ENCODE measurements at regions not wholly inside any gene's neighbourhood (a gene's known extent, or its start where the extent isn't known, plus 50 kb on each side); places are given as distances from the start of the nearest gene placed in this dataset.
A peak's percentile ranks its signal among the peaks of the same experiment; 100 is the strongest.

GRCh38 chr16:25633549-25633948, 58.2 kb upstream of the HS3ST4 start:
- no peak overlapping the region for H3K4me3 ChIP-seq (ENCODE audit: extremely low read depth in 1 of 4, insufficient read depth in 2 of 4, low read depth in 3 of 4, low read length in 4 of 4)
- no peak overlapping the region for H4K5ac ChIP-seq (ENCODE audit: insufficient read length, low read depth, low read length)
- H3K4ac ChIP-seq (replicated peaks; ENCODE audit: insufficient read length, low read depth, low read length): no peak overlapping the region
- no peak overlapping the region; the same call in 1 of the 2 replicates for H2AFZ ChIP-seq (ENCODE audit: low read length)
- H3K79me1 ChIP-seq (ENCODE audit: low read depth, low read length): no peaks in the 10 kb centered on the region
- no peak overlapping the region for H2BK15ac ChIP-seq (ENCODE audit: low read length)
- no peak overlapping the region for H3K4me2 ChIP-seq (ENCODE audit: insufficient read depth in 1 of 2, low read depth in 2 of 2, low read length in 2 of 2)
- H2AK5ac ChIP-seq (ENCODE audit: low read depth, low read length): no peak overlapping the region
- H3K18ac ChIP-seq (ENCODE audit: extremely low read depth, low read length): no peak overlapping the region
- H3K56ac ChIP-seq (replicated peaks; ENCODE audit: insufficient read length, low read depth, low read length): no peak overlapping the region
- 0 out of 4 replicates have a peak, but pooled peaks cover 0 to 3% of the 10 kb centered on the region in 2 experiments for H3K9me3 ChIP-seq (ENCODE audit: insufficient read depth in 2 of 2, low read depth in 1 of 2, low read length in 1 of 2)
- H2BK12ac ChIP-seq (ENCODE audit: low read depth, low read length): no peak overlapping the region
- FAIRE-seq (no peak), DNase-seq (ENCODE audit: low read depth in 1 of 2, low spot score in 2 of 2) (peak in 1 of 2 experiments; percentile 9)
- no peak overlapping the region for H2BK5ac ChIP-seq (ENCODE audit: low read depth, low read length)
- no peak overlapping the region for H3K14ac ChIP-seq (ENCODE audit: insufficient read length)
- H2BK20ac ChIP-seq (ENCODE audit: low read length): no peak overlapping the region
- no peak overlapping the region for H3K9ac ChIP-seq (replicated peaks in 1 of 4; ENCODE audit: extremely low read depth in 1 of 4, low read depth in 3 of 4, low read length in 3 of 4)
- no peaks in the 10 kb centered on the region for H3K36me3 ChIP-seq (ENCODE audit: control insufficient read depth in 2 of 4, insufficient read depth in 4 of 4, low read length in 3 of 4)
- ChIA-PET CTCF (ENCODE audit: partially characterized antibody) (interaction anchor here (1.0 kb wide), 2 partner anchors 9 to 354 kb away, joined by 3 to 4 read pairs; no protein-coding TSS in a partner anchor), POLR2A (ENCODE audit: partially characterized antibody) (no interaction called here)
- H3K79me2 ChIP-seq (ENCODE audit: control insufficient read depth in 1 of 2, insufficient read depth in 2 of 2, low read length in 2 of 2): no peaks in the 10 kb centered on the region
- 97% methylated on average over 2 of the region's 2 CpGs; no CpG with 5 or more reads in 1 of the 2 experiments for WGBS, 2 experiments (ENCODE audit: extremely low coverage in 1 of 2, insufficient coverage in 1 of 2, insufficient read length in 1 of 2, insufficient replicate concordance in 2 of 2, low coverage in 1 of 2, low lambda C conversion rate in 2 of 2, missing lambda C conversion rate in 1 of 2)
- H3K23me2 ChIP-seq (ENCODE audit: low read depth, low read length): no peaks in the 10 kb centered on the region
- no peaks in the 10 kb centered on the region for H4K20me1 ChIP-seq (replicated peaks in 1 of 2; ENCODE audit: control insufficient read depth in 1 of 2, insufficient read depth in 2 of 2, low read length in 2 of 2)
- H2BK120ac ChIP-seq (replicated peaks; ENCODE audit: low read depth, low read length): no peak overlapping the region
- H3K4me1 ChIP-seq (replicated peaks in 1 of 4; ENCODE audit: control insufficient read depth in 3 of 4, insufficient read depth in 4 of 4, low read length in 3 of 4): no peaks in the 10 kb centered on the region
- H3K27me3 ChIP-seq (replicated peaks in 1 of 4; ENCODE audit: control insufficient read depth in 3 of 4, extremely low read depth in 1 of 4, insufficient read depth in 3 of 4, low read length in 3 of 4): no peaks in the 10 kb centered on the region
- no peak overlapping the region for H4K8ac ChIP-seq (ENCODE audit: extremely low read depth, insufficient read depth, low read length)
- no peak overlapping the region for H3K27ac ChIP-seq (ENCODE audit: low read depth, low read length)
- no peak overlapping the region for H3K23ac ChIP-seq (ENCODE audit: insufficient read length)
- no peak overlapping the region for H4K91ac ChIP-seq (replicated peaks; ENCODE audit: insufficient read length, low read length)
- TF ChIP-seq CEBPB (IDR thresholded peaks at IDR 0.05; ENCODE audit: low read depth, low read length): no peak
- TF ChIP-seq RAD21 (IDR thresholded peaks at IDR 0.05 in 1 of 2, conservative IDR thresholded peaks at IDR 0.05 in 1 of 2; ENCODE audit: low read depth in 2 of 2, low read length in 2 of 2): no peak
- no peak for TF ChIP-seq TEAD4 (IDR thresholded peaks at IDR 0.05; ENCODE audit: low read depth, low read length)

All from H1 (cell line).